GM18505 (cell line): ENCODE measurements at regions not wholly inside any gene's neighbourhood (a gene's known extent, or its start where the extent isn't known, plus 50 kb on each side); places are given as distances from the start of the nearest gene placed in this dataset.

Source experiments
- ATAC-seq: cut with Tn5 transposase; IDR thresholded peaks from one replicate; pipeline ENCODE4 v1.9.1; 2021; ENCODE audit not compliant: unreplicated experiment
- POLR2A ChIP-seq: IDR thresholded peaks from 4 replicates; pipeline ENCODE4 v1.6.1; 2011; ENCODE audit warnings: borderline replicate concordance; ENCODE audit not compliant: insufficient read depth, insufficient read length; ENCODE audit errors: extremely low read depth

- ATAC-seq, result no peak
- TF ChIP-seq POLR2A, result no peak
Measured at GRCh38 chr4:29521281-29521680, 1198.9 kb upstream of the PCDH7 start.

DNA sequence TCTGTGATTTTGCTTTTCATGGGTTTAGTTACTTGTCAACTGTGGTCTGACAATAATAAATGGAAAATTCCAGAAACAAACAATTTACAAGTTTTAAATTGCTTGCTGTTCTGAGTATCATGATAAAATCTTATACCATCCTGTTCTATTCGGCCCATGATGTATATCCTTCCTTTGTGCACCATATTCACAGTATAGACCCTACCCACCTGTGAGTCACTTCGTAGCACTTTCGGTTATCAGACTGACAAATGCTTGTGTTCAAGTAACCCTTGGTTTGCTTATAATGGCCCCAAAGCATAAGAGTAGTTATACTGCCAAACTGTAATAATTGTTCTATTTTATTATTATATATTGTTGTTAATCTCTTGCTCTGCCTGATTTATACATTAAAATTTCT is 1183.4 kb upstream of the PCDH7 start:
- no peak for TF ChIP-seq POLR2A
- ATAC-seq, result no peak

- TF ChIP-seq POLR2A, result no peak
- ATAC-seq, result no peak
Measured at GRCh38 chr4:29538889-29539646, 1181.1 kb upstream of the PCDH7 start.

- peak; percentile 76 for ATAC-seq
Measured at GRCh38 chr4:29540439-29541102, 1179.6 kb upstream of the PCDH7 start.

DNA sequence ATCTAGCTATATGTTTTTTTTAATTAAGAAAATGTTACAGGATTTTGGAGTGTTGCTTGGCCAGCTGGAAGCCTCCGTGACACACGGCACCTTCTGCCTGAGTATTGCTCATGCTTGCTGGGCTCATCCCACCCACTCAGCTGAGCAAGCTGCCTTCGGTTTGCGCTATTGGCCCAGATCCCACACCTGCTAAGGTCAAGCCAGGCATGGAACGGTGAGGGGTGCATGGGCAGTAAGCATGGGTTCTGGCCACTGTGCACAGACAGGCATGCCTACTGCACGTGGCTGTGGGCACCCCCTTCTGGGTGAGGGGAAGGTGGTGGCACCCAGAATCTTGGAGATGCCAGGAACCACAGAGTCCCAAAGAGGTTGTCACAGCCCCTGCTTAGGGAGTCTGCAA is 1178.4 kb upstream of the PCDH7 start:
- TF ChIP-seq POLR2A, result no peak
- ATAC-seq, result no peak

More at GRCh38 chr4:29540439-29541102, 1179.6 kb upstream of the PCDH7 start:
- no peak for TF ChIP-seq POLR2A

DNA sequence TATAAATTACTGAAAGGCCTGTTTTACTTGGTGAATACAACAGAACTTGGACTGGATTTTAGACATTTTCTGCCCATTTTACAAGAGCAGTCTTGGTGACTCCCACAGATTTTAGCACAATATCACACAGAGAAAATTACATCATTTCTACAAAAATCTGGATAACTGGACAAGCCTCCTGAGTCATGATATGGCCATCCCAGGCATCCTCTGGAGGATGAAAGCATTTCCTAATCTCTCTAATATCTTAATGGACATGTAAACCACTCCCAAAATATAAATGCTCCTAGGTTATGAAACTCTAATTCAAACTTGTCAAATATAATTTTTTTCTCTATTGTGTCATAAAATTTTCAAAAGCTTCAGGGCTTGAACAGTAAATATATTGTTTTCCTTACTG is 1170.8 kb upstream of the PCDH7 start:
- TF ChIP-seq POLR2A, result no peak
- no peak for ATAC-seq

- TF ChIP-seq POLR2A, result no peak
- ATAC-seq, result no peak
Measured at GRCh38 chr4:29551821-29552220, 1168.3 kb upstream of the PCDH7 start.

- TF ChIP-seq POLR2A, result no peak
- ATAC-seq, result no peak
Measured at GRCh38 chr4:29553846-29554245, 1166.3 kb upstream of the PCDH7 start.

GRCh38 chr4:29558789-29559188 is 1161.4 kb upstream of the PCDH7 start:
- TF ChIP-seq POLR2A, result no peak
- no peak for ATAC-seq

GRCh38 chr4:29559286-29559685 is 1160.9 kb upstream of the PCDH7 start:
- ATAC-seq, result no peak
- TF ChIP-seq POLR2A, result no peak

GRCh38 chr4:29560452-29560851 is 1159.7 kb upstream of the PCDH7 start:
- TF ChIP-seq POLR2A, result no peak
- ATAC-seq, result no peak

- no peak for TF ChIP-seq POLR2A
- ATAC-seq, result no peak
Measured at GRCh38 chr4:29565256-29565655, 1154.9 kb upstream of the PCDH7 start.

DNA sequence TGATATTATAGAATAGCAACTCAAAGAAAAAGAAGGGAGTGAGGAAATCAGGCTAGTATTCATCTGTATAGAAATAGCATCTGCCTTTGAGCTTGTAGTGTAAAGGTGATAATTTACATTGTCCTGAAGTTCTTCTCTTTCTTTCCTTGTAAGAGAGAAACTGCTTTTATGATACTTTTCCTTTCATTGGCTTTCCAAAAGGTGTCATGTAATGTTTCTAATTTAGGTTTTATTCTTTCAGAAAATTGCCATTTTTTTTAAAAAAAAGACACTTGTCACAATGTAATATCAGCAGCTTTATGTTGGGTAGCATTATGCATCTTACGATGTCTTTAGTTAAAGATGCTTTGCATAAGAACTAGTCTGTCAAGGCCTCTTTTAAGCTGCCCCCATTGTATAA is 1153.8 kb upstream of the PCDH7 start:
- no peak for TF ChIP-seq POLR2A
- ATAC-seq, result no peak

- ATAC-seq, result no peak
- TF ChIP-seq POLR2A, result no peak
Measured at GRCh38 chr4:29571322-29571721, 1148.8 kb upstream of the PCDH7 start.
